ENCODE measurements at regions not wholly inside any gene's neighbourhood (a gene's known extent, or its start where the extent isn't known, plus 50 kb on each side); places are given as distances from the start of the nearest gene placed in this dataset.

DNA sequence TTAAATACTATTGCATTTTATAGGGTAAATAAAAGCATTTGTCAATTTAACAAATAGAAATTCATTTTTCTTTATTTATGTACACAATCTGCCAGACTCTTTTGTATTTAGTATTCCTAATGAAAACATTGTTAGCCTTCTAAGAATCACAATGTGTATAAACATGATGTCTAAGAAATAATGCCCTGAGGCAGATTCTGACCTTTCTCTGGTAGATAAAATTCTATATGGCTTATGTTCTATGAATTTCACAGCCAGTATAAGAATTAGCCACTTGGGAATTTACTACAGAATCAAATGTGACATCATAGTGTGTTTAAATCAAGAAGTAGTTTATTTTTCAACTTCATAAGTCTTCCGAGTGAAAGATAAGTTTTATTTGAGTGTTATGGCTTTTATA is 457.4 kb downstream of the ZIC1 start:
- no peak for FAIRE-seq

- no peak for FAIRE-seq
Measured at GRCh38 chr3:147872568-147872967, 463.4 kb downstream of the ZIC1 start.

GRCh38 chr3:147875498-147875897 is 466.3 kb downstream of the ZIC1 start:
- FAIRE-seq = no peak

GRCh38 chr3:147881933-147882332 is 472.8 kb downstream of the ZIC1 start:
- no peak for FAIRE-seq

GRCh38 chr3:147886879-147887278 is 477.7 kb downstream of the ZIC1 start:
- FAIRE-seq = no peak

- no peak for FAIRE-seq
Measured at GRCh38 chr3:147887797-147888196, 478.6 kb downstream of the ZIC1 start.

GRCh38 chr3:147890114-147890513 is 480.9 kb downstream of the ZIC1 start:
- no peak for FAIRE-seq

GRCh38 chr3:147895509-147895908 is 486.3 kb downstream of the ZIC1 start:
- FAIRE-seq = no peak

GRCh38 chr3:147900851-147901250 is 491.7 kb downstream of the ZIC1 start:
- no peak for FAIRE-seq

GRCh38 chr3:147903026-147903425 is 493.9 kb downstream of the ZIC1 start:
- FAIRE-seq = no peak

DNA sequence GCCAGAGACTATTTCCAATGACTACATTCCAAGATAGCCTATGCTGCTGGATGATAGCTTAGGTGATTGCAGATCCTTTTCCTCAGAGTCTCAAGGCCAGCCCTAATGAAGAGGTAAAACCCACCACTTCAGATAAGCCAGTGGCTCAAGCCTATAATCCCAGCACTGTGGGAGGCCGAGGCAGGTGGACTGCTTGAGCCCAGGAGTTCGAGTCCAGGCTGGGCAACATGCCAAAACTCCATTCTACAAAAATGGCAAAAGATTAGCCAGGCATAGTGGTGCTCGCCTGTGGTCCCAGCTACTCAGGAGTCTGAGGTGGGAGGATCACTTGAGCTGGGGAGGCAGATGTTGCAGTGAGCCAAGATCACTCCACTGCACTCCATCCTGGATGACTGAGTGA is 495.3 kb downstream of the ZIC1 start:
- no peak for FAIRE-seq

GRCh38 chr3:147906285-147906684 is 497.1 kb downstream of the ZIC1 start:
- FAIRE-seq = no peak

DNA sequence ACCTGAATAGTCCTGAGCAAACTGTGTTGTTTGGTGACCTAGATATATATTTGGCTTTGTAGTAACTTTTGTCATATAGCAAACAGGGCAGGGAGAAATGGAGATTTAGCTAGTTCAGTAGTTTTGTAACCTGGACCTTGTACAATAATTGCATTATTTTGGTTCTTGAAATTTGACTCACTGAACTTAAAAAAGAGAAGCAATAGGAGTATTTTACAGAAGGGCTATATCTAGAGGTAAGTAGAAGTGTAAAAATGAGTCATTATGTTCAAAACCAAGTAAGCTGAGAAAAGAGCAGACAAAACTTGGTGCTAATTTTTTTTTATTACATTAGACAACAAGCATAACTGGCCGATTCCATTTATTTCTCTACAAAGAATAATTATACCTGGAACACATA is 505.4 kb downstream of the ZIC1 start:
- FAIRE-seq = no peak

DNA sequence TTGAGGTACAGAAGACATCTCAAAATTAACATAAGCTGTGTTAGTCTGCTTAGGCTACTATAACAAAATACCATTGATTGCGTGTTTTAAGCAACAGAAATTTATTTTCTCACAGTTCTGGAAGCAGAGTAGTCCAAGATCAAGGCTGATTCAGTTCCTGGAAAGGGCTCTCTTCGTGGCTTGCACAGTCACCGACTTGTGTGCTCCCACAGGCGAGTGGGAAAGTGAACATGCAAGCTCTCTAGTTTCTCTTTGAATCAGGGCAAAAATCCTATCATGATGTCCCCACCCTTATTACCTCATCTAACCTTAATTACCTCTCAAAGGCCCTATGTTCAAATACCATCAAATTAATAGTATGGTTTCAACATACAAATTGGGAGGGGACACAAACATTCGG is 505.9 kb downstream of the ZIC1 start:
- no peak for FAIRE-seq

- no peak for FAIRE-seq
Measured at GRCh38 chr3:147919496-147919895, 510.3 kb downstream of the ZIC1 start.

- FAIRE-seq = no peak
Measured at GRCh38 chr3:147921051-147921450, 511.9 kb downstream of the ZIC1 start.

GRCh38 chr3:147924755-147925154 is 515.6 kb downstream of the ZIC1 start:
- FAIRE-seq = no peak

DNA sequence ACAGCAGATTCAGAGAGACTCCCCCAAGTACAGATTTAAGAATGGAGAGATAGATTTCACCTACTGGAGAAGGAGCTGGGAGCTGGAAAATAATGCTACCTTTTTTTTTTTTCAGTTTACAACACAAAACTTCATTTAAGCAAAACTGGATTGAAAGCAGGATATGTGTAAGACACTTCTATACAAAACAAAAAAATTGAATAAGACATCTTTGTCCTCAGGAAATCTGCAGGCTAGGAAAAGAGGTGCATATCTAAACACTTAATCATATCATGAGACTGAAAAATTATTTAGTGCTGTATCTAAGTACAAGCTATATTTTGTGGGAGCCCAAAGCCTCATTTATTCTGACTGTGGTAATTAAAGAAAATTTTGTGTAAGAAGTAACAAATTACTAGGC is 516.1 kb downstream of the ZIC1 start:
- no peak for FAIRE-seq

- no peak for FAIRE-seq
Measured at GRCh38 chr3:147930232-147930807, 521.2 kb downstream of the ZIC1 start.

GRCh38 chr3:147934451-147935180 is 525.5 kb downstream of the ZIC1 start:
- no peak for FAIRE-seq

- FAIRE-seq = no peak
Measured at GRCh38 chr3:147937341-147937740, 528.2 kb downstream of the ZIC1 start.

DNA sequence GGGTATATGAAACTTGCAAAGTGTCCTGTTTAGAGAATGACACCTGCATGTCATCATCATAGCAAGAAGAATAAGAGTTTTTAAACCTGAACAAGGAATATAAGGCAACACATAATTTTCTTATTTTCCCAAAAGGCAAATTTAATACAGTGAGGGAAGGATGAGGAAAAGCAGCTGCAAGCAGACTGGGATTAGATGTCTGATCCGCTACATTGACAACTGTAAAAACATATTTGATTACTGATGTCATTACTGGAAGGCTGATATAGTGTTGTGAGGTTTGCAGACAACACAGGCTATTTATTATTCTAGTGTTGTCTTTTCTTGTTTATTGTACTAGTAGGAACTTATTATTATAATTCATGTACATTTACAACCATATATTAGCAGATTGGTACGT is 528.7 kb downstream of the ZIC1 start:
- FAIRE-seq = no peak

DNA sequence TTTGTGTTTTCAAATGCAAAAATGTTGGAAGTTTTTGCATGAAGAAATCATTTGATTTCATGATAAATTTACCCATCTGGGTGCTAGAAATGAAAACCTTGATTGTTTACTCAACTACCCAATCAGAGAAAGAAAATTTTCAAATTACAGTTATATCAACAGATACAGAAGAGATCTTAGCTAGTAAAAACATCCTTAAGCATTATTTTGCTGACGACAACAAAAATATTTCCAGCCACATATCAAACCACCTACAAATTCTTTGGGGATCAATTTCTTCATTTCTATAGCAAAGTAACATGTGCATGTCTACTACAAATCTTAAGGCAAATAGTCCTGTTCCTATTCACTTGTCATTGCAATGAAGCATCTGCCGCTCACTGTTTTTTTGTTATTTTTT is 530.3 kb downstream of the ZIC1 start:
- FAIRE-seq = no peak

- FAIRE-seq = no peak
Measured at GRCh38 chr3:147939839-147940238, 530.7 kb downstream of the ZIC1 start.
